SK-N-DZ (cell line): ENCODE measurements at regions not wholly inside any gene's neighbourhood (a gene's known extent, or its start where the extent isn't known, plus 50 kb on each side); places are given as distances from the start of the nearest gene placed in this dataset.
A peak's percentile ranks its signal among the peaks of the same experiment; 100 is the strongest.
"Not testable (repeated sequence)": the region's sequence is repeated elsewhere in the genome, so short reads cannot be mapped to it uniquely, and the experiment has no call there.

Experiments used
- DNase-seq: peaks from one replicate; pipeline ENCODE4 v3.0.0-alpha.2; 2015; ENCODE audit warnings: low spot score

GRCh38 chr5:105617436-105618215, 2053.1 kb downstream of the EFNA5 start:
- DNase-seq = no peak

- no peak for DNase-seq
Observed at GRCh38 chr5:105616599-105616998, 2054.0 kb upstream of the NUDT12 start.

GRCh38 chr5:105602406-105602805, 2039.8 kb upstream of the NUDT12 start:
- not testable (repeated sequence) for DNase-seq

GRCh38 chr5:105593011-105593760, 2030.6 kb upstream of the NUDT12 start:
- DNase-seq = peak; percentile 87

- peak; percentile 34 for DNase-seq
Observed at GRCh38 chr5:105587963-105588662, 2025.5 kb upstream of the NUDT12 start.

GRCh38 chr5:105581988-105582690, 2019.5 kb upstream of the NUDT12 start:
- no peak for DNase-seq

GRCh38 chr5:105573575-105573974, 2011.0 kb upstream of the NUDT12 start:
- no peak for DNase-seq

GRCh38 chr5:105565531-105565930, 2002.9 kb upstream of the NUDT12 start:
- DNase-seq = no peak

GRCh38 chr5:105563842-105564241, 2001.3 kb upstream of the NUDT12 start:
- no peak for DNase-seq

- no peak for DNase-seq
Observed at GRCh38 chr5:105554568-105555169, 1992.1 kb upstream of the NUDT12 start.

GRCh38 chr5:105544300-105544699, 1981.7 kb upstream of the NUDT12 start:
- no peak for DNase-seq

- DNase-seq = no peak
Observed at GRCh38 chr5:105536675-105537074, 1974.1 kb upstream of the NUDT12 start.

- DNase-seq = no peak
Observed at GRCh38 chr5:105530716-105531261, 1968.2 kb upstream of the NUDT12 start.

GRCh38 chr5:105529851-105530250, 1967.3 kb upstream of the NUDT12 start:
- no peak for DNase-seq

GRCh38 chr5:105508519-105508918, 1945.9 kb upstream of the NUDT12 start:
- DNase-seq = no peak

- peak; percentile 42 for DNase-seq
Observed at GRCh38 chr5:105506692-105507277, 1944.2 kb upstream of the NUDT12 start.

GRCh38 chr5:105503950-105504349, 1941.4 kb upstream of the NUDT12 start:
- DNase-seq = no peak

GRCh38 chr5:105501315-105501714, 1938.7 kb upstream of the NUDT12 start:
- peak; percentile 29 for DNase-seq

GRCh38 chr5:105475401-105475800, 1912.8 kb upstream of the NUDT12 start:
- DNase-seq = no peak

- DNase-seq = no peak
Observed at GRCh38 chr5:105462377-105462776, 1899.8 kb upstream of the NUDT12 start.

- no peak for DNase-seq
Observed at GRCh38 chr5:105460721-105461120, 1898.1 kb upstream of the NUDT12 start.
